A673 (cell line): ENCODE measurements at regions not wholly inside any gene's neighbourhood (a gene's known extent, or its start where the extent isn't known, plus 50 kb on each side); places are given as distances from the start of the nearest gene placed in this dataset.

Experiments
- BruUV-seq: library from RNA; stranded (reverse); fragments of 400-500 nt; replicated peaks from 2 replicates; lab custom pipeline; 2021; lab: Mats Ljungman, UMichigan
- CTCF ChIA-PET: fragments of 300-600 bp; sonication (Branson Sonifier 250); formaldehyde crosslinking; loops from one replicate; lab custom pipeline; 2022; ENCODE audit warnings: antibody characterized with exemption; lab: Charles Lee
- POLR2A ChIA-PET: fragments of 300-600 bp; sonication (Branson Sonifier 250); formaldehyde crosslinking; loops from one replicate; lab custom pipeline; 2022; ENCODE audit warnings: antibody characterized with exemption; ENCODE audit not compliant: low non-redundant PET; lab: Charles Lee
- DNase-seq: peaks from one replicate; pipeline ENCODE4 v3.0.0-alpha.2; 2015; ENCODE audit warnings: low spot score
- H3K27ac ChIP-seq: fragments of 200-600 bp; sonication (generic); 2 replicates; pipeline ENCODE4 v1.5.1; 2016; ENCODE audit warnings: mixed run types, low read depth, mild to moderate bottlenecking, mixed read lengths, antibody characterized with exemption, low read length; ENCODE audit not compliant: poor library complexity, severe bottlenecking
- H3K27me3 ChIP-seq: fragments of 200-600 bp; sonication (generic); replicated peaks from 2 replicates; pipeline ENCODE4 v1.6.1; 2017; ENCODE audit warnings: mixed run types, low read depth, mild to moderate bottlenecking, mixed read lengths, antibody characterized with exemption, low read length; ENCODE audit not compliant: insufficient read depth, poor library complexity
- H3K36me3 ChIP-seq: fragments of 200-600 bp; sonication (generic); 2 replicates; pipeline ENCODE4 v1.6.1; 2016; ENCODE audit warnings: mixed run types, mild to moderate bottlenecking, mixed read lengths, antibody characterized with exemption, low read length; ENCODE audit not compliant: insufficient read depth, poor library complexity, severe bottlenecking
- H3K4me1 ChIP-seq: fragments of 200-600 bp; sonication (generic); 2 replicates; pipeline ENCODE4 v1.6.1; 2017; ENCODE audit warnings: mixed run types, mild to moderate bottlenecking, mixed read lengths, antibody characterized with exemption, low read length; ENCODE audit not compliant: insufficient read depth, poor library complexity, severe bottlenecking
- H3K4me3 ChIP-seq: fragments of 200-600 bp; sonication (generic); 2 replicates; pipeline ENCODE4 v1.5.1; 2016; ENCODE audit warnings: low read depth, mixed run types, mild to moderate bottlenecking, mixed read lengths, low read length; ENCODE audit not compliant: poor library complexity, severe bottlenecking
- H3K9me3 ChIP-seq: fragments of 200-600 bp; sonication (generic); 2 replicates; pipeline ENCODE4 v1.6.1; 2016; ENCODE audit warnings: mixed run types, low read depth, mild to moderate bottlenecking, mixed read lengths, antibody characterized with exemption, low read length; ENCODE audit not compliant: poor library complexity, severe bottlenecking
- EZH2 ChIP-seq: fragments of 200-600 bp; sonication (generic); IDR thresholded peaks from 2 replicates; pipeline ENCODE4 v1.6.1; 2017; ENCODE audit warnings: borderline replicate concordance, low read depth, mild to moderate bottlenecking, mixed read lengths, antibody characterized with exemption, low read length; ENCODE audit not compliant: poor library complexity, severe bottlenecking
- intact Hi-C: fragments of 100-400 bp; cut with micrococcal nuclease; formaldehyde crosslinking; loops from one replicate; pipeline ENCODE4 v1.10.0; 2022; ENCODE audit not compliant: unreplicated experiment
- TF ChIP-seq, protein P1 (sequence below): fragments of 300-800, 200-600 bp; sonication (generic); conservative IDR thresholded peaks from 2 replicates; pipeline ENCODE4 v1.5.1; 2017; ENCODE audit warnings: low read depth, mild to moderate bottlenecking, antibody characterized with exemption, low read length, moderate library complexity, mixed read lengths

DNA sequence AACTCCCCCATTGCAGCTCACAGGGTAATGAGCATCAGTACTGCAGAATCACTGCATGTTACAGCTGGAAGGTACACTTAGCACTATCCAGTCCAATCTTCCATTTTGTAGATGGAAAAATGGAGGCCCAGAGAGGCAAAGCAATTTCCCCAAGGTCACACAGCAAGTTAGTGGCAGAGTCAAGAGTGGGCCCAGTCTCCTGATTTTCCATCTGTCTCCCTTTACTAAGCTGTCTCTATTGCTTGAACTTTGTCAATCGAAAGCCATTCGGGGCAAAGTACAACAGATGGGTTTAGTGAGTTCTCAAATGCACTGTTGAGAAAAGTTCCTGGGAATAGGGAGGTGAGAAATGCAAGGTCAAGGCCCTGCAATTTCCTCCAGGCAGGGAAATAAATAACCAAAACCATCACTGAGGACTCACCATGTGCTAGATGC lies 50.4 kb upstream of the IFFO2 start:
- Histone ChIP-seq H3K27me3 (no peaks in the 10 kb centered on the region), H3K36me3 (no peaks in the 10 kb centered on the region), H3K4me3 (no peak overlapping the region), H3K9me3 (peaks cover under 1% of the 10 kb centered on the region), H3K27ac (no peak overlapping the region), H3K4me1 (peaks cover 14% of the 10 kb centered on the region)
- intact Hi-C loops, result no loop called here
- POLR2A ChIA-PET, result no interaction called here
- CTCF ChIA-PET, result no interaction called here
- TF ChIP-seq, protein P1, sequence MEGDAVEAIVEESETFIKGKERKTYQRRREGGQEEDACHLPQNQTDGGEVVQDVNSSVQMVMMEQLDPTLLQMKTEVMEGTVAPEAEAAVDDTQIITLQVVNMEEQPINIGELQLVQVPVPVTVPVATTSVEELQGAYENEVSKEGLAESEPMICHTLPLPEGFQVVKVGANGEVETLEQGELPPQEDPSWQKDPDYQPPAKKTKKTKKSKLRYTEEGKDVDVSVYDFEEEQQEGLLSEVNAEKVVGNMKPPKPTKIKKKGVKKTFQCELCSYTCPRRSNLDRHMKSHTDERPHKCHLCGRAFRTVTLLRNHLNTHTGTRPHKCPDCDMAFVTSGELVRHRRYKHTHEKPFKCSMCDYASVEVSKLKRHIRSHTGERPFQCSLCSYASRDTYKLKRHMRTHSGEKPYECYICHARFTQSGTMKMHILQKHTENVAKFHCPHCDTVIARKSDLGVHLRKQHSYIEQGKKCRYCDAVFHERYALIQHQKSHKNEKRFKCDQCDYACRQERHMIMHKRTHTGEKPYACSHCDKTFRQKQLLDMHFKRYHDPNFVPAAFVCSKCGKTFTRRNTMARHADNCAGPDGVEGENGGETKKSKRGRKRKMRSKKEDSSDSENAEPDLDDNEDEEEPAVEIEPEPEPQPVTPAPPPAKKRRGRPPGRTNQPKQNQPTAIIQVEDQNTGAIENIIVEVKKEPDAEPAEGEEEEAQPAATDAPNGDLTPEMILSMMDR, result no peak
- no peak for TF ChIP-seq EZH2
- no TSS peak for BruUV-seq
- no peak for DNase-seq
